ENCODE measurements at regions not wholly inside any gene's neighbourhood (a gene's known extent, or its start where the extent isn't known, plus 50 kb on each side); places are given as distances from the start of the nearest gene placed in this dataset.

DNA sequence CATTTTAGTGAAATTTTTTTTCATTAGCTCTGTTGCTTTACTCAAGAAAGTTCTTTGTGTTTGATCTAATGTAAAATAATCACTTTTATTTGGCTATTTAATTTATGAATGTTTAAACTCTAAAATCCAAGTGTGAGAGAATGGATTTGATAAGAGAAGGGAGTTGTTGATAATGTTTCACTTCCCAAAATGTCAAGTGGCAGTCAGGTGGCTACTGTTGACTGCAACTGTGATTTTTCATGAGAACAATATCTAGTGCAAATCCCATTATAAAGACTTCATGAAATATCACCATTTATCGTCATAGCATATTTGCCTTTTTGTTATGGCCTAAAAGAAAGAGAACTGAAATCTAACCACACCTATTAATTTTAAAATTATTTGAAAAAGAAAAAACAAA, 118.3 kb upstream of the SNX2 start:
- Histone ChIP-seq H3K36me3 (ENCODE audit: control insufficient read depth, insufficient read depth, low read length) (no peaks in the 10 kb centered on the region), H3K79me1 (ENCODE audit: low read depth in 1 of 2, low read length in 2 of 2) (no peaks in the 10 kb centered on the region), H3K27me3 (ENCODE audit: control insufficient read depth, insufficient read depth, low read length) (no peaks in the 10 kb centered on the region), H3K23ac (ENCODE audit: low read depth, low read length) (no peak overlapping the region), H3K4me3 (ENCODE audit: insufficient read depth, low read depth, low read length) (no peak overlapping the region), H3K4me2 (ENCODE audit: low read depth, low read length) (no peak overlapping the region), H3K18ac (ENCODE audit: low read depth, low read length) (no peak overlapping the region), H3K4me1 (ENCODE audit: control insufficient read depth, insufficient read depth, low read length) (no peaks in the 10 kb centered on the region), H2AFZ (replicated peaks; ENCODE audit: low read length, poor library complexity) (no peak overlapping the region), H3K27ac (ENCODE audit: insufficient read depth, low read length) (no peak overlapping the region), H2AK5ac (ENCODE audit: low read depth, low read length) (no peak overlapping the region), H3K56ac (ENCODE audit: extremely low read depth, insufficient read depth, low read length) (no peak overlapping the region), H4K20me1 (ENCODE audit: insufficient read depth, low read length) (no peaks in the 10 kb centered on the region), H4K91ac (ENCODE audit: insufficient read depth, low read depth, low read length) (no peak overlapping the region), H2BK15ac (ENCODE audit: low read depth, low read length) (no peak overlapping the region), H4K5ac (ENCODE audit: low read depth, low read length) (no peak overlapping the region), H3K9ac (ENCODE audit: low read depth, low read length) (no peak overlapping the region), H2BK20ac (ENCODE audit: low read depth, low read length) (no peak overlapping the region), H3K14ac (replicated peaks; ENCODE audit: low read depth, low read length) (no peak overlapping the region), H3K9me1 (ENCODE audit: insufficient read depth, low read length) (no peaks in the 10 kb centered on the region), H4K8ac (ENCODE audit: low read depth in 2 of 2, low read length in 2 of 2) (no peak overlapping the region), H2AK9ac (replicated peaks; ENCODE audit: low read depth, low read length, poor library complexity) (no peak overlapping the region), H2BK120ac (ENCODE audit: low read depth, low read length) (no peak overlapping the region), H2BK5ac (ENCODE audit: low read depth, low read length, poor library complexity, severe bottlenecking) (no peak overlapping the region), H3K4ac (ENCODE audit: low read depth, low read length) (no peak overlapping the region), H3K9me3 (ENCODE audit: control insufficient read depth, insufficient read depth, low read length) (no peaks in the 10 kb centered on the region)
- no CpG with 5 or more reads among the region's 1 CpG for WGBS, 2 experiments (ENCODE audit: extremely low coverage in 2 of 2, insufficient read length in 1 of 2)
- TF ChIP-seq, protein P1, sequence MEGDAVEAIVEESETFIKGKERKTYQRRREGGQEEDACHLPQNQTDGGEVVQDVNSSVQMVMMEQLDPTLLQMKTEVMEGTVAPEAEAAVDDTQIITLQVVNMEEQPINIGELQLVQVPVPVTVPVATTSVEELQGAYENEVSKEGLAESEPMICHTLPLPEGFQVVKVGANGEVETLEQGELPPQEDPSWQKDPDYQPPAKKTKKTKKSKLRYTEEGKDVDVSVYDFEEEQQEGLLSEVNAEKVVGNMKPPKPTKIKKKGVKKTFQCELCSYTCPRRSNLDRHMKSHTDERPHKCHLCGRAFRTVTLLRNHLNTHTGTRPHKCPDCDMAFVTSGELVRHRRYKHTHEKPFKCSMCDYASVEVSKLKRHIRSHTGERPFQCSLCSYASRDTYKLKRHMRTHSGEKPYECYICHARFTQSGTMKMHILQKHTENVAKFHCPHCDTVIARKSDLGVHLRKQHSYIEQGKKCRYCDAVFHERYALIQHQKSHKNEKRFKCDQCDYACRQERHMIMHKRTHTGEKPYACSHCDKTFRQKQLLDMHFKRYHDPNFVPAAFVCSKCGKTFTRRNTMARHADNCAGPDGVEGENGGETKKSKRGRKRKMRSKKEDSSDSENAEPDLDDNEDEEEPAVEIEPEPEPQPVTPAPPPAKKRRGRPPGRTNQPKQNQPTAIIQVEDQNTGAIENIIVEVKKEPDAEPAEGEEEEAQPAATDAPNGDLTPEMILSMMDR (conservative IDR thresholded peaks at IDR 0.05; ENCODE audit: low read depth, low read length), result no peak
- TF ChIP-seq NFE2L2 (IDR thresholded peaks at IDR 0.05; ENCODE audit: low read depth, low read length) (no peak), MAZ (IDR thresholded peaks at IDR 0.05; ENCODE audit: borderline replicate concordance, low read depth, low read length) (no peak), MAFK (IDR thresholded peaks at IDR 0.05; ENCODE audit: low read depth, low read length) (no peak), RFX5 (IDR thresholded peaks at IDR 0.05; ENCODE audit: low read depth, low read length) (no peak), MXI1 (IDR thresholded peaks at IDR 0.05; ENCODE audit: borderline replicate concordance, low read depth, low read length) (no peak), CEBPB (IDR thresholded peaks at IDR 0.05; ENCODE audit: low read depth, low read length) (no peak), FOS (IDR thresholded peaks at IDR 0.05; ENCODE audit: low read depth, low read length) (no peak), BHLHE40 (IDR thresholded peaks at IDR 0.05; ENCODE audit: low read depth, low read length) (no peak), RCOR1 (IDR thresholded peaks at IDR 0.05; ENCODE audit: insufficient replicate concordance, low read length) (no peak), POLR2A (IDR thresholded peaks at IDR 0.05; ENCODE audit: low read depth, low read length) (no peak)
- BruUV-seq (replicated peaks), result no TSS peak
- in situ Hi-C loops (cut with MboI; ENCODE audit: low sequenced_read_pairs), result no loop called here
- CTCF ChIA-PET, result no interaction called here
- ATAC-seq (ENCODE audit: low read depth) (no peak), DNase-seq (no peak)
- dilution Hi-C loops (cut with HindIII; ENCODE audit: low sequenced_read_pairs, unreplicated experiment), result no loop called here
- POLR2A ChIA-PET (ENCODE audit: unreplicated experiment), result no interaction called here
- intact Hi-C loops (cut with micrococcal nuclease), result no loop called here

All from IMR-90 (cell line).